ENCODE measurements at regions not wholly inside any gene's neighbourhood (a gene's known extent, or its start where the extent isn't known, plus 50 kb on each side); places are given as distances from the start of the nearest gene placed in this dataset.
"Not testable (repeated sequence)": the region's sequence is repeated elsewhere in the genome, so short reads cannot be mapped to it uniquely, and the experiment has no call there.

DNA sequence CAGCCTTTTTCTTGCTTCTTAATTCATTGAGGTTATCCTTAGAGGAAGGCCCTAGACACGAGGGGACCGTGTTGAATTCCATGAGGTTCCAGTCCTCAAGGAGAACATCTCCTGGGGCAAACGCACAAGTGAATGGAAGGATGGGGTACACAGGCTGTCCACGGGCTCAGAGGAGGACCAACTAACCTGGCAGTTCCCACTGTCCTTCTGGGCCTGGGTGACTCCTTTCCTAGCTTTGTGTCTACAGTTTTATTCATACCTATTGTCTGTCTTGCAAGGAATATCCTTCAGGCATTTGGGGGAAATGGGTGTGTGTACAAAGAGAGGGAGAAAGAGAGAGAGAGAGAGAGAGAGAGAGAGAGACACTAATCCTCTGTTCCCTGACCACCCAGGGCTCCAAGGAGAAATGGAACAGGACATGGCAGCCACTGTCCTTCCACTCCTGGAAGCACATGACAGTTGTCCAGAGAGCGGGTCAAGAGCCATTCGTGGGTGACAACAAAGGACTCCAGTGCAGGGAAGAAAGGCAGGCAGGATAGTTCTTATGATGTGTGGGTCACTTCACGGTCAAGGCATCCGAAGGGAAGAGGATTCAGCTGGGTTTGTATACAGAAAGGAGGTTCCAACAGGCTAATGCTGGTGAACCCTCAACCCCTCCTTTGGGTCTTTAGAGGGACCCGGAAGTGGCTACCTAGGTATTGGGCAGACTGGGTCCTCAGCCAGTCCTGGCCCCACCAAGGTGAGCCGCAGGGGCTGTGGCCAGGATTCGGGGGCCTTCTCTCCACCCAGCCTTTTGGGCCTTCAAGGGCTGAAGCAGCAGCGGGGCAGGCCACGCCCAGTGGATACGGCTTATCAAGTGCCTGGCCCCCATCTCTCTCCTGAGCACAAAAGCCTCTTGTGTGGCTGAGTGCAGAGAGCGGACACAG is 150.6 kb downstream of the MYCN start:
- DNase-seq = no peak

GRCh38 chr2:16089491-16089890 is 149.1 kb downstream of the MYCN start:
- DNase-seq = not testable (repeated sequence)

DNA sequence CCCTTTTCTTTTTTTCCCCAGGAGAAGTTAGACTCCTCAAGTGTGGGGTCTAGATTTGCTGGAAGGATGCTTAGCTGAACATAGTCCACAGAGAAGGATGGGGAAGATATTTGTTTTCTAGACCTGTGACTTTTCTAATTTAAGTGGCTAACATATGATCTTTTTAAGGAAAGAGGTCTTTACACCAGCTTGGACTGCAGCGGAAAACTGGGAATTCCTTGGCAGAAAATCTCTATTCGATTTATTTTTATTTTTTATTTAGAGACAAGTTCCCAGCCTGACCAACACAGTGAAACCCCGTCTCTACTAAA is 148.4 kb downstream of the MYCN start:
- DNase-seq = no peak

- no peak for DNase-seq
Measured at GRCh38 chr2:16088035-16088801, 147.9 kb downstream of the MYCN start.

GRCh38 chr2:16086136-16086535 is 145.8 kb downstream of the MYCN start:
- DNase-seq = not testable (repeated sequence)

- DNase-seq = no peak
Measured at GRCh38 chr2:16085073-16085472, 144.7 kb downstream of the MYCN start.

GRCh38 chr2:16084274-16084673 is 143.9 kb downstream of the MYCN start:
- DNase-seq = no peak

DNA sequence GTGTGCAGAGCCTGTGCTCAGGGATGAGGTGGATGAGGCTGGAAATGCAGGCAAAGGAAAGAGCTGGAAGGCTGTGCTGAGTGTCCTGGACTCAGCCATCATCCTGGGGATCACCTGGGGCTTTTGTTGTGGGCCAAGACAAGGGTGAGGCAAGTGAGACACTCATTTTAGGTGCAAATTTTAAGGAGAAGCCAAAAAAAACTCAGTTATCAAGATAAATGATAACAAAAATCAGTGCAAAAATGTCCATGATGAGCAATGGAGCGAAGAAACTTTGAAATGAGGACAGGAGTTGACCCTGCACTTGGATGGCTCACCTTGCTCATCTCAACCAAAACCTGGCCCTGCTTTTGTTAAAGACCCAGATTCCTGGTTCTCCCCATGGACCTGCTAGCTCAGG is 141.9 kb downstream of the MYCN start:
- no peak for DNase-seq

- no peak for DNase-seq
Measured at GRCh38 chr2:16081316-16082200, 141.2 kb downstream of the MYCN start.

GRCh38 chr2:16080516-16080915 is 140.2 kb downstream of the MYCN start:
- DNase-seq = no peak

- DNase-seq = no peak
Measured at GRCh38 chr2:16080071-16080470, 139.7 kb downstream of the MYCN start.

DNA sequence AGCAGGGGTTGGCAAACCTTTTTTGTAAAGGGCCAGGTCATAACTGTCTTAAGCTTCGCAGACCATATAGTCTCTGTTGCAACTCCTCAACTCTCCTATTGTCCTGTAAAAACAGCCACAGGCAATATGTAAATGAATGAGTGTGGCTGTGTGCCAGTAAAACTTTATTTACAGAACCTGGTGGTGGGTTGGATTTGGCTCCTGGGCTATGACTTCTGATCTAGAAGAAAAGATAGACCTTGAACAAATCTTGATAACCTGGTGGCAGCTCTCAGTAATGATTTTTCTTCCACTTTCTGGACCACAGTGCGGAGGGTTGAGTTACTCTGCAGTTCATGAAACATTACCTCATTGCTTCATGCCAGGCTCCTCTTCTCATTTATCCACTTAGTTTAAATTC is 139.3 kb downstream of the MYCN start:
- no peak for DNase-seq

DNA sequence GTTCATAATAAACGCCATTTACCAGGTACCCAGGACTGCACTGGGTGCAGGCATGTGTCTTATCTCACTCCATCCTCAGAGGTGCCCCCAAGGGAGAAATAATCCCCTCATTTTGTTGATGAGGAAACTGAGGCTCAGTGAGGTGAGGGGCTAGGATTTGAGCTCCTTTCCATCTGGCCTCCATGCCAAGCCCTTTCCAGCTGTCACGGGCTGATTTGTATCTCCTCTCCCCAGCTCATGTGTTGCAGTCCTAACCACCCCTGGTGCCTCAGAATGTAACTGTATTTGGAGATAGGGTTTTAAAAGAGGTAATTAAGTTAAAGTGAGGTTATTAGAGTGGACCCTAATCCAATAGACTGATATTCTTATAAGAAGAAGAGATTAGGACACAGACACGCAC is 137.3 kb downstream of the MYCN start:
- no peak for DNase-seq

GRCh38 chr2:16076911-16077310 is 136.6 kb downstream of the MYCN start:
- DNase-seq = no peak

GRCh38 chr2:16075045-16076012 is 135.0 kb downstream of the MYCN start:
- no peak for DNase-seq

- no peak for DNase-seq
Measured at GRCh38 chr2:16073921-16074425, 133.6 kb downstream of the MYCN start.

DNA sequence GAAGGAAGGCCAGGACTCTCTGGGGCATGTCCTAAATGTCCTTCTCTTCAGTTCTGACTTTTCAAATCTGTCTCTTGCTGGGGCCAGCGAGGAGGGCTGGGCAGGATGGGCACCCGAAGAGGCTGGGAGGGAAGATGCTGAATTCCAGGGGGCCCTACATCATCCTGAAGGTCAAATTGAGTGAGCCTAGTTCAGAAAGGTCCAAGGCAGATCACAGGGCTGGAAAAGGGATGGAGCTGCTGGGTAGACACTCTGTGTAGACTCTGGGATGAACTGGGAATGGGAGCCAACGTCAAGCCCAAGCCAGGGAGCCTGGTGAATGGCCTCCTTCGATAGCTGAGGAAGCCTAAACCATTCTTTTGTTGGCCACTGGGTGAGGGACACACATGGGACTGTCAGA is 133.1 kb downstream of the MYCN start:
- no peak for DNase-seq

- no peak for DNase-seq
Measured at GRCh38 chr2:16072638-16073290, 132.4 kb downstream of the MYCN start.

DNA sequence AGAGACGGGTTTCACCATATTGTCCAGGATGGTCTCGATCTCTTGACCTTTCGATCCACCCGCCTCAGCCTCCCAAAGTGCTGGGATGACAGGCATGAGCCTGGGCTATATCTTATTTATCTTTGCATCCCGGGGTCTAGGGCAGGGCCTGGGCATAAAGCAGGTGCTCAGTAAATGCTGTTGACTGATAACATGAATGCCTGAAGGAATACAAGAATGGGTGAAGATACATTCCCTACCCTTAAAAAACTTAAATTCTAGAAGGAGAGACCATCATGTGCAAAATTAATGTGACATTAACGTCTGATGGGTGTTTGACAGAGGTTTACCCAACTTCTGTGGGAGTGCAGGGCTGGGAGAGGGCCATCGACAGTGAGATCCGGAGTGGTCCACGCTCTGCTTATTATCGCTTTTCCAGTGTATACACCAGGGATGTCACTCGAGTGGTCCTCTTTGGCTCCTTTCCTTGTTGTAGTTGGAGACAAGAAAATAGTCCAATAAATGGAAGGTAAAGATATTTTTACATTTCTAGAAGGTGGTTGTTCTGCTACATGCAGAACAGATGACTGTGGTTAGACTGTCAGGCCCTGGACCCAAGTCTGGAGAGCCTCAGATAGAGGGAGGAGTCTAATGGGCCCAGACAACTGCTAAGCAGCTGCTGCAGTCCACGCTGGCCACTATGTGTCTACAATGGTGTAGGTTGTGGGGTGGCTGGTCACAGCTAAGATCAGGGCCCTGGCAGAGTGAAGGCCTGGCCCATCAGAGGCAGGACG is 131.7 kb downstream of the MYCN start:
- DNase-seq = no peak
